BJ (cell line): ENCODE measurements at regions not wholly inside any gene's neighbourhood (a gene's known extent, or its start where the extent isn't known, plus 50 kb on each side); places are given as distances from the start of the nearest gene placed in this dataset.

Experiments used
- CTCF ChIA-PET: fragments of 350-600 bp; formaldehyde crosslinking; extraction: SDS; loops from one replicate; lab custom pipeline; 2021; ENCODE audit warnings: antibody characterized with exemption, inconsistent platforms; lab: Yijun Ruan, JAX
- POLR2A ChIA-PET: fragments of 300-600 bp; sonication (Branson Sonifier 250); formaldehyde crosslinking; extraction: SDS; loops from one replicate; lab custom pipeline; 2021; ENCODE audit warnings: antibody characterized with exemption; lab: Charles Lee
- DNase-seq: peaks from one replicate; pipeline ENCODE4 v3.0.0-alpha.2; 2011; ENCODE audit warnings: low read depth
- H3K27me3 ChIP-seq: 2 replicates; pipeline ENCODE4 v1.6.0; 2011; ENCODE audit warnings: low read length; ENCODE audit not compliant: control insufficient read depth, insufficient read depth
- H3K36me3 ChIP-seq: 2 replicates; pipeline ENCODE4 v1.5.1; 2011; ENCODE audit warnings: low read length; ENCODE audit not compliant: control insufficient read depth, insufficient read depth
- H3K4me3 ChIP-seq: 2 replicates; pipeline ENCODE4 v1.5.1; 2011; ENCODE audit warnings: low read depth, mild to moderate bottlenecking, control low read depth, low read length
- TF ChIP-seq, protein P1 (sequence below): IDR thresholded peaks from 2 replicates; pipeline ENCODE4 v1.5.1; 2011; ENCODE audit warnings: low read depth, mild to moderate bottlenecking, control low read depth, inconsistent platforms, low read length, moderate library complexity; ENCODE audit not compliant: insufficient read depth

DNA sequence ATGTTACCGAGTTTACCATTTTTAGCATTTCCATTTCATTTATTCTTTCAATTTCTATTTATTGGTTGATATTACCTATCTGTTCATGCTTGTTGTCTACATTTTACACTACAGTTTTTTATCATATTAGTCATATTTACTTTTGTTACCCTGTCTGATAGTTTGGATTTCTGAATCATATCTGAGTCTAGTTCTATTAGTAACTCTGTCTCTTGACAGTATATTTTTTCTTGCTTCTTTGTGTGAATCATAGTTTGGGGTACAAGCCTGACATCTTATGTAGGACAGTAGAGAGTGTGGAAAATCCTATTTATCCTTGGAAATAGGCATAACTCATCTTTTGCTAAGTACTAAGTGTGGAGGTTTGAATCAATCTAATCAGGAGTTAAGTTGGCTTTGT is 263.9 kb upstream of the SESN3 start:
- POLR2A ChIA-PET: no interaction called here

DNA sequence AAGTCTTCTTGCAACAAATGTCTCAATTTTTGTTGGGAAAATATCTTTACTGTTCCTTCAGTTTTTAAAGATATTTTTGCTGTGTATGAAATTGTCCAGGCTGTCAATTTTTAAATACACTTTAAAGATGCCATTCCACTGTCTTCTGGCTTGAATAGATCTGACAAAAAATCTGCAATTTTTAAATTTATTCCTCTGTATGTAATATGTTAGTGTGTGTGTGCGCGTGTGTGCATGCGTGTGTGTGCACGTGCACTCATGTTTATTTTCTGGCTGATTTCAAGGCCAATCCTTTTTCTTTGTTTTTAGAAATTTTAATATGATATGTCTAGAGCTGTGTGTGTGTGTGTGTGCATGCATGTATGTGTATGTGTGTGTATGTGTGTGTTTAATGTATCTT is 263.2 kb upstream of the SESN3 start:
- DNase-seq: no peak
- no peaks in the 10 kb centered on the region for H3K36me3 ChIP-seq
- no peak overlapping the region for H3K4me3 ChIP-seq
- H3K27me3 ChIP-seq: no peaks in the 10 kb centered on the region
- CTCF ChIA-PET: interaction anchor here (0.7 kb wide), 2 partner anchors 35 to 296 kb away, joined by 3 to 4 read pairs; no protein-coding TSS in a partner anchor
- TF ChIP-seq, protein P1, sequence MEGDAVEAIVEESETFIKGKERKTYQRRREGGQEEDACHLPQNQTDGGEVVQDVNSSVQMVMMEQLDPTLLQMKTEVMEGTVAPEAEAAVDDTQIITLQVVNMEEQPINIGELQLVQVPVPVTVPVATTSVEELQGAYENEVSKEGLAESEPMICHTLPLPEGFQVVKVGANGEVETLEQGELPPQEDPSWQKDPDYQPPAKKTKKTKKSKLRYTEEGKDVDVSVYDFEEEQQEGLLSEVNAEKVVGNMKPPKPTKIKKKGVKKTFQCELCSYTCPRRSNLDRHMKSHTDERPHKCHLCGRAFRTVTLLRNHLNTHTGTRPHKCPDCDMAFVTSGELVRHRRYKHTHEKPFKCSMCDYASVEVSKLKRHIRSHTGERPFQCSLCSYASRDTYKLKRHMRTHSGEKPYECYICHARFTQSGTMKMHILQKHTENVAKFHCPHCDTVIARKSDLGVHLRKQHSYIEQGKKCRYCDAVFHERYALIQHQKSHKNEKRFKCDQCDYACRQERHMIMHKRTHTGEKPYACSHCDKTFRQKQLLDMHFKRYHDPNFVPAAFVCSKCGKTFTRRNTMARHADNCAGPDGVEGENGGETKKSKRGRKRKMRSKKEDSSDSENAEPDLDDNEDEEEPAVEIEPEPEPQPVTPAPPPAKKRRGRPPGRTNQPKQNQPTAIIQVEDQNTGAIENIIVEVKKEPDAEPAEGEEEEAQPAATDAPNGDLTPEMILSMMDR: no peak
- POLR2A ChIA-PET: no interaction called here

More for the DNA sequence above, 263.9 kb upstream of the SESN3 start:
- Histone ChIP-seq H3K27me3 (no peaks in the 10 kb centered on the region), H3K36me3 (no peaks in the 10 kb centered on the region), H3K4me3 (no peak overlapping the region)
- DNase-seq: no peak
- TF ChIP-seq, protein P1: no peak
- CTCF ChIA-PET: interaction anchor here (0.7 kb wide), 2 partner anchors 35 to 297 kb away, joined by 3 to 4 read pairs; no protein-coding TSS in a partner anchor

DNA sequence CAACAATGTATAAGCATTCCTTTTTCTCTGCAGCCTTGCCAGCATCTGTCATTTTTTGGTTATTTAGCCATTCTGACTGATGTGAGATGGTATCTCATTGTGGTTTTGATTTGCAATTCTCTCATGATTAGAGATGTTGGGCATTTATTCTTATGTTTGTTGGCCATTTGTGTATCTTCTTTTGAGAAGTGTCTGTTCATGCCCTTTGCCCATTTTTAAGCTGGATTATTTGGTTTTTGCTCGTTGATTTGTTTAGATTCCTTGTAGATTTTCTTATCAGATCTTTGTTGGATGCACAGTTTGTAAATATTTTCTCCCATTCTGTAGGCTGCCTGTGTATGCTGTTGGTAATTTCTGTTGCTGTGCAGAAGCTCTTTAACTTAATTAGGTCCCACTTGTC is 259.6 kb upstream of the SESN3 start:
- Histone ChIP-seq H3K4me3 (no peak overlapping the region), H3K36me3 (no peaks in the 10 kb centered on the region), H3K27me3 (no peaks in the 10 kb centered on the region)
- no peak for DNase-seq
- ChIA-PET POLR2A (no interaction called here), CTCF (interaction anchor here (1.2 kb wide), 1 partner anchor 215 kb away, joined by 3 read pairs; no protein-coding TSS in a partner anchor)
- TF ChIP-seq, protein P1: no peak

DNA sequence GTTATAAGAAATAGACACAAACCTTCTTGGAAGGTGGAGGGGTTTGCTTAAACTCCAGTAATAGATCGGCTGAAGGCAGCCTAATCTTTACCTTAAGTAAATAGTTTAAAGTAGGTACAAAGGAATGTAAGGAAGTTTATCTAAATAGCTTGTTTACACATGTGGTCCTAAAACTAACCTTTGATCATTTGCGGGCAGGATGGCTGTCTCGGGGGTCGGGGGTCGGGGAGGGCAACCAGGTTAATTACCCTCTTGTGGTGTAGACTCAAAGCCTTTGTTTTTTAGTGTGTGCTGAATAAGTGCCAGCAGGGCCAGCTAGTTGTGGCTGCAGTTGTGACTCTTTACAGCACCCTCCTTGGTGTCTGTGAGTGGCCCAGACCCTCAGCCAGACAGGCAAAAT is 256.9 kb upstream of the SESN3 start:
- DNase-seq: no peak
- ChIA-PET CTCF (no interaction called here), POLR2A (no interaction called here)
- TF ChIP-seq, protein P1: no peak
- Histone ChIP-seq H3K4me3 (no peak overlapping the region), H3K27me3 (no peaks in the 10 kb centered on the region), H3K36me3 (no peaks in the 10 kb centered on the region)

DNA sequence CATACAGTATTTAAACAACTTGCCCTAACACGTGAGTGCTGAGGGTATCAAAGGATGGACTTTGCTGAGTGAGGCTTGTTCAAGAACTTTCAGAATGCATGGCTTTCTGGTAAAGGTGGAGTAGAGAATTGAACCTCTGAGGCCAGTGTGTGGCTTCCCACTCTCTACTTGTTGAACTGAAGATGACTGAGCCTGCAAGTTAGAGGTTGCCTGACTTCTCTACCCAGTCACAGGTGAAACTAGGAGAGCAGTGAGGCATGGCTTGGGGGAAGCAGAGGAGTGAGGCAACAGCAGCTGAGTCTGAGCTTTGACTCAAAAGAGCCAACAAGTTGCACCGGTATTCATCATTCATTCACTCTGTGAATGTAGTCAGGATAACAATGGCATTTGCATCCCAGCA is 256.4 kb upstream of the SESN3 start:
- no peaks in the 10 kb centered on the region for H3K36me3 ChIP-seq
- TF ChIP-seq, protein P1: no peak

More for the DNA sequence above, 256.4 kb upstream of the SESN3 start:
- CTCF ChIA-PET: no interaction called here
- POLR2A ChIA-PET: no interaction called here
- H3K4me3 ChIP-seq: no peak overlapping the region
- no peaks in the 10 kb centered on the region for H3K27me3 ChIP-seq
- DNase-seq: no peak
